ENCODE measurements at regions not wholly inside any gene's neighbourhood (a gene's known extent, or its start where the extent isn't known, plus 50 kb on each side); places are given as distances from the start of the nearest gene placed in this dataset.

GRCh38 chr10:130998046-130998435, 313.5 kb downstream of the TCERG1L start:
- TF ChIP-seq POLR2A (IDR thresholded peaks at IDR 0.05) (no peak), CTCF (IDR thresholded peaks at IDR 0.05 in 8 of 11, conservative IDR thresholded peaks at IDR 0.05 in 3 of 11) (no peak), POLR2AphosphoS5 (IDR thresholded peaks at IDR 0.05) (no peak)
